H1 (cell line): ENCODE measurements at regions not wholly inside any gene's neighbourhood (a gene's known extent, or its start where the extent isn't known, plus 50 kb on each side); places are given as distances from the start of the nearest gene placed in this dataset.

ENCODE experiments used
- CTCF ChIA-PET: fragments of 300-600 bp; sonication (Branson Sonifier 250); formaldehyde crosslinking; loops from one replicate; lab custom pipeline; 2021; ENCODE audit not compliant: partially characterized antibody; lab: Charles Lee
- POLR2A ChIA-PET: fragments of 300-600 bp; sonication (Branson Sonifier 250); formaldehyde crosslinking; loops from one replicate; lab custom pipeline; 2021; ENCODE audit warnings: inconsistent platforms; ENCODE audit not compliant: partially characterized antibody; lab: Charles Lee
- DNase-seq, 2 experiments: peaks; one replicate each; pipeline versions ENCODE4 v3.0.0 to v3.0.0-alpha.2; 2010 to 2022; ENCODE audit warnings: low spot score in 2 of 2, low read depth in 1 of 2, mixed read lengths in 1 of 2
- FAIRE-seq: peaks from 2 replicates; lab custom pipeline; 2011; peaks lifted over from hg19 to GRCh38; lab: Jason Lieb, UNC
- H2AFZ ChIP-seq: 2 replicates; pipeline ENCODE4 v1.8.1; 2012; ENCODE audit warnings: low read length, inconsistent platforms
- H2AK5ac ChIP-seq: 2 replicates; pipeline ENCODE4 v1.6.1; 2013; ENCODE audit warnings: low read depth, low read length
- H2BK120ac ChIP-seq: replicated peaks from 2 replicates; pipeline ENCODE3; 2013; ENCODE audit warnings: low read depth, low read length, inconsistent platforms
- H2BK12ac ChIP-seq: 2 replicates; pipeline ENCODE4 v1.6.1; 2013; ENCODE audit warnings: low read depth, low read length
- H2BK15ac ChIP-seq: 2 replicates; pipeline ENCODE4 v1.6.1; 2013; ENCODE audit warnings: low read length
- H2BK20ac ChIP-seq: 2 replicates; pipeline ENCODE4 v1.6.1; 2013; ENCODE audit warnings: low read length
- H2BK5ac ChIP-seq: 2 replicates; pipeline ENCODE4 v1.6.1; 2013; ENCODE audit warnings: low read depth, low read length
- H3K14ac ChIP-seq: 2 replicates; pipeline ENCODE4 v1.6.1; 2013; ENCODE audit warnings: inconsistent platforms; ENCODE audit not compliant: insufficient read length
- H3K18ac ChIP-seq: 2 replicates; pipeline ENCODE4 v1.6.1; 2013; ENCODE audit warnings: low read length; ENCODE audit errors: extremely low read depth
- H3K23ac ChIP-seq: 2 replicates; pipeline ENCODE4 v1.6.1; 2013; ENCODE audit warnings: inconsistent platforms; ENCODE audit not compliant: insufficient read length
- H3K23me2 ChIP-seq: 2 replicates; pipeline ENCODE4 v1.6.1; 2013; ENCODE audit warnings: low read depth, low read length
- H3K27ac ChIP-seq: 2 replicates; pipeline ENCODE4 v1.6.1; 2011; ENCODE audit warnings: low read depth, low read length, inconsistent platforms
- H3K27me3 ChIP-seq, 4 experiments: replicated peaks in 1 of 4; 1 replicate in 1 of 4; 2 replicates in 3 of 4; pipeline versions ENCODE4 v1.6.1 to v1.8.1; 2011 to 2013; ENCODE audit warnings: low read length in 3 of 4, mild to moderate bottlenecking in 3 of 4, inconsistent platforms in 2 of 4, mixed read lengths in 2 of 4, moderate library complexity in 1 of 4; ENCODE audit not compliant: control insufficient read depth in 3 of 4, insufficient read depth in 3 of 4; ENCODE audit errors: extremely low read depth in 1 of 4
- H3K36me3 ChIP-seq, 4 experiments: 2 replicates each; pipeline versions ENCODE4 v1.6.1 to v1.8.1; 2011 to 2013; ENCODE audit warnings: mild to moderate bottlenecking in 4 of 4, low read length in 3 of 4, moderate library complexity in 2 of 4, control low read depth in 1 of 4, inconsistent platforms in 1 of 4; ENCODE audit not compliant: insufficient read depth in 4 of 4, control insufficient read depth in 2 of 4
- H3K4ac ChIP-seq: replicated peaks from 2 replicates; pipeline ENCODE3; 2013; ENCODE audit warnings: low read length, low read depth, mixed read lengths, inconsistent platforms; ENCODE audit not compliant: insufficient read length
- H3K4me1 ChIP-seq, 4 experiments: replicated peaks in 1 of 4; 1 replicate in 1 of 4; 2 replicates in 3 of 4; pipeline versions ENCODE4 v1.6.1 to v1.8.1; 2011 to 2013; ENCODE audit warnings: low read length in 3 of 4, inconsistent platforms in 2 of 4, mixed read lengths in 1 of 4; ENCODE audit not compliant: insufficient read depth in 4 of 4, control insufficient read depth in 3 of 4
- H3K4me2 ChIP-seq, 2 experiments: 2 replicates each; pipeline versions ENCODE4 v1.6.1 to v1.8.1; 2011 to 2013; ENCODE audit warnings: low read depth in 2 of 2, low read length in 2 of 2, control low read depth in 1 of 2, inconsistent platforms in 1 of 2, mild to moderate bottlenecking in 1 of 2; ENCODE audit not compliant: insufficient read depth in 1 of 2
- H3K4me3 ChIP-seq, 4 experiments: fragments of 200-600, 300-600 bp in 1 of 4; sonication (generic), shearing (Covaris generic), sonication (Bioruptor Twin) in 1 of 4; 2 replicates each; pipeline versions ENCODE4 v1.5.1 to v1.8.1; 2011 to 2016; ENCODE audit warnings: low read length in 4 of 4, low read depth in 3 of 4, control low read depth in 2 of 4, inconsistent platforms in 2 of 4, mild to moderate bottlenecking in 2 of 4, mixed read lengths in 1 of 4, moderate library complexity in 1 of 4; ENCODE audit not compliant: insufficient read depth in 2 of 4; ENCODE audit errors: extremely low read depth in 1 of 4
- H3K56ac ChIP-seq: replicated peaks from 2 replicates; pipeline ENCODE3; 2013; ENCODE audit warnings: low read depth, mild to moderate bottlenecking, mixed read lengths, low read length, inconsistent platforms; ENCODE audit not compliant: insufficient read length
- H3K79me1 ChIP-seq: 2 replicates; pipeline ENCODE4 v1.6.1; 2013; ENCODE audit warnings: low read depth, low read length, control low read depth
- H3K79me2 ChIP-seq, 2 experiments: 2 replicates each; pipeline versions ENCODE4 v1.6.1 to v1.8.1; 2012 to 2013; ENCODE audit warnings: low read length in 2 of 2, mild to moderate bottlenecking in 2 of 2, inconsistent platforms in 1 of 2; ENCODE audit not compliant: insufficient read depth in 2 of 2, control insufficient read depth in 1 of 2
- H3K9ac ChIP-seq, 4 experiments: replicated peaks in 1 of 4; 1 replicate in 1 of 4; 2 replicates in 3 of 4; pipeline versions ENCODE4 v1.6.1 to v1.8.1; 2011 to 2013; ENCODE audit warnings: low read depth in 3 of 4, low read length in 3 of 4, control low read depth in 2 of 4, mild to moderate bottlenecking in 2 of 4, moderate library complexity in 2 of 4, inconsistent platforms in 1 of 4; ENCODE audit errors: extremely low read depth in 1 of 4
- H3K9me3 ChIP-seq, 2 experiments: 2 replicates each; pipeline versions ENCODE4 v1.6.1 to v1.8.1; 2012 to 2013; ENCODE audit warnings: mild to moderate bottlenecking in 2 of 2, moderate library complexity in 2 of 2, control low read depth in 1 of 2, inconsistent platforms in 1 of 2, low read depth in 1 of 2, low read length in 1 of 2, mixed read lengths in 1 of 2; ENCODE audit not compliant: insufficient read depth in 2 of 2
- H4K20me1 ChIP-seq, 2 experiments: replicated peaks in 1 of 2; 2 replicates each; pipeline versions ENCODE3 to v1.8.1; 2011 to 2013; ENCODE audit warnings: inconsistent platforms in 2 of 2, low read length in 2 of 2, mild to moderate bottlenecking in 1 of 2; ENCODE audit not compliant: insufficient read depth in 2 of 2, control insufficient read depth in 1 of 2
- H4K5ac ChIP-seq: 2 replicates; pipeline ENCODE4 v1.6.1; 2013; ENCODE audit warnings: low read length, low read depth, mixed read lengths, inconsistent platforms; ENCODE audit not compliant: insufficient read length
- H4K8ac ChIP-seq: 2 replicates; pipeline ENCODE4 v1.8.0; 2013; ENCODE audit warnings: mild to moderate bottlenecking, moderate library complexity, low read length, inconsistent platforms; ENCODE audit not compliant: insufficient read depth; ENCODE audit errors: extremely low read depth
- H4K91ac ChIP-seq: replicated peaks from 2 replicates; pipeline ENCODE3; 2013; ENCODE audit warnings: low read length, mixed read lengths, inconsistent platforms; ENCODE audit not compliant: insufficient read length
- CHD1 ChIP-seq: IDR thresholded peaks from 2 replicates; pipeline ENCODE4 v1.6.1; 2012; ENCODE audit warnings: low read depth, low read length, improper control_type of control experiment
- CREB1 ChIP-seq: IDR thresholded peaks from 2 replicates; pipeline ENCODE4 v1.6.1; 2012; ENCODE audit warnings: inconsistent platforms
- FOSL1 ChIP-seq: IDR thresholded peaks from 2 replicates; pipeline ENCODE4 v1.6.1; 2011; ENCODE audit warnings: mild to moderate bottlenecking, low read depth, low read length, moderate library complexity; ENCODE audit not compliant: insufficient read depth
- GTF2F1 ChIP-seq: IDR thresholded peaks from 2 replicates; pipeline ENCODE4 v1.6.1; 2012; ENCODE audit warnings: low read depth, low read length, improper control_type of control experiment, borderline replicate concordance
- HDAC6 ChIP-seq: IDR thresholded peaks from one replicate; pipeline ENCODE4 v1.7.1; 2012; ENCODE audit warnings: low read depth, mild to moderate bottlenecking, inconsistent platforms, low read length, moderate library complexity
- KDM1A ChIP-seq: fragments of 200-600, 300-600 bp; sonication (generic); IDR thresholded peaks from 2 replicates; pipeline ENCODE4 v1.7.1; 2016; ENCODE audit warnings: mild to moderate bottlenecking, low read length, borderline replicate concordance
- MAFK ChIP-seq: IDR thresholded peaks from 2 replicates; pipeline ENCODE4 v1.6.1; 2012; ENCODE audit warnings: low read depth, mild to moderate bottlenecking, improper control_type of control experiment, low read length
- NANOG ChIP-seq: IDR thresholded peaks from 2 replicates; pipeline ENCODE4 v1.6.1; 2011; ENCODE audit warnings: low read length, low read depth, mild to moderate bottlenecking, inconsistent platforms; ENCODE audit not compliant: insufficient read depth, poor library complexity, severe bottlenecking
- RNF2 ChIP-seq: fragments of 200-900, 300-1000 bp; sonication (generic); IDR thresholded peaks from 2 replicates; pipeline ENCODE4 v1.7.1; 2016; ENCODE audit warnings: borderline replicate concordance, low read depth, mild to moderate bottlenecking, antibody characterized with exemption, low read length; ENCODE audit not compliant: poor library complexity, severe bottlenecking; ENCODE audit errors: missing control alignments
- RXRA ChIP-seq: IDR thresholded peaks from 2 replicates; pipeline ENCODE4 v1.6.1; 2011; ENCODE audit warnings: low read depth, mild to moderate bottlenecking, low read length, moderate library complexity; ENCODE audit not compliant: insufficient read depth
- TBP ChIP-seq: IDR thresholded peaks from 2 replicates; pipeline ENCODE4 v1.6.1; 2011; ENCODE audit warnings: low read depth, low read length, improper control_type of control experiment
- TEAD4 ChIP-seq: IDR thresholded peaks from 2 replicates; pipeline ENCODE4 v1.6.1; 2012; ENCODE audit warnings: low read depth, low read length, inconsistent platforms, mixed read lengths
- YY1 ChIP-seq: IDR thresholded peaks from 2 replicates; pipeline ENCODE4 v1.6.1; 2011; ENCODE audit warnings: low read depth, mild to moderate bottlenecking, low read length
- WGBS, 2 experiments: shearing (Covaris generic) in 1 of 2; methylation state at CpG; one replicate each; pipeline versions ENCODE4 v1.1.6 to v1.1.7; 2013 to 2015; ENCODE audit warnings: low lambda C conversion rate in 2 of 2, mixed read lengths in 2 of 2, inconsistent platforms in 1 of 2, low coverage in 1 of 2, missing lambda C conversion rate in 1 of 2; ENCODE audit not compliant: insufficient replicate concordance in 2 of 2, insufficient coverage in 1 of 2, insufficient read length in 1 of 2; ENCODE audit errors: extremely low coverage in 1 of 2, missing lambda C conversion rate in 1 of 2; 5-methylcytosine and 5-hydroxymethylcytosine counted together

DNA sequence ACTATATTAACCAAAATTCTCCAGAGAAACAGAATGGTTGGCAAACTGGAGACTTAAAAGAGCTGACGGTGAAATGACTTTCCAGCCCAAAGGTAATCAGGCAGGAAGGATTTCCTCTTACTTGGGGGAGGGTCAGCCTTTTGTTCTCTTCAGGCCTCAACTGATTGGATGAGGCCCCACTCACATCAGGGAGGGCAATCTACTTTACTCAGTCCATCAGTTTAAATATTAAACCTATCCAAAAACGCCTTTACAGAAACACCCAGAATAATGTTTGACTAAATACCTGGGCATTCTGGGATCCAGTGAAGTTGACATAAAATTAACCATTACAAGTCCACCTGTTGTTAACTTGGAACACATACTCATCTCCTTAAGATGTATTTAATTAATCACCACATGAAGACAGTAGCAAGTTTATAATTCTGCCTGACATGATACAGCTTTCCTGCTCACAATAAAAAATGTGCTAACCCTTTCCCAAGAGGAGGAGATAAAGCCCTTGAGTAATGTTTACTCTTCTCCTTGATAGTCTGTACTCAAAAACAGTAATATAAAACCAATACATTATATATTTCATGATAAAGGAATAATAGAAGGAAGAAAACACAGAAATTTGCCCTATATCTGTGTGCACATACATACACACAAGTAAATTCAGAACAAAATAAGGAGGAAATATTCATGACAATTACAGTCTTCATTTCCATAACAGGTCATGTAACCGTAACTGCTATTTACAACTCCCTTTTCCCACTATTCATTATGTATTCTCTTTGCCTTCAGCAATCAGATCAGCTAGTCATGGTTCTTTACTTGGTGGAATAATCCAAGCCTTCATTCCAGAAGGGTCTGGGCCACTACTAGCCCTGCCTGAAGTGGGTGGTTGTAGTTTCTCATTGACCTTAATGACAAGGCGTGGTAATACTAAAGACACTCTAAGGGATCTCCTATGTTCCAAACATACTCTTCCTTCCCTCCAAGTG is 107.5 kb upstream of the RUNX1 start:
- Histone ChIP-seq H3K36me3 (no peaks in the 10 kb centered on the region), H4K91ac (no peak overlapping the region), H2BK12ac (no peak overlapping the region), H2BK15ac (no peak overlapping the region), H3K23ac (no peak overlapping the region), H2AFZ (no peak overlapping the region), H3K56ac (no peak overlapping the region), H3K18ac (no peak overlapping the region), H3K14ac (no peak overlapping the region), H3K4me2 (no peak overlapping the region), H3K27ac (no peak overlapping the region), H2AK5ac (no peak overlapping the region), H3K9ac (no peak overlapping the region), H3K79me1 (no peaks in the 10 kb centered on the region), H4K8ac (no peak overlapping the region), H3K27me3 (no peaks in the 10 kb centered on the region), H3K79me2 (no peaks in the 10 kb centered on the region), H2BK5ac (no peak overlapping the region), H4K5ac (no peak overlapping the region), H3K4ac (no peak overlapping the region), H4K20me1 (no peaks in the 10 kb centered on the region), H2BK20ac (no peak overlapping the region), H2BK120ac (no peak overlapping the region), H3K9me3 (peaks cover 4 to 7% of the 10 kb centered on the region in 2 experiments; a peak in 2 of 4 replicates), H3K23me2 (no peaks in the 10 kb centered on the region), H3K4me3 (no peak overlapping the region), H3K4me1 (no peaks in the 10 kb centered on the region)
- DNase-seq (no peak), FAIRE-seq (no peak)
- ChIA-PET CTCF (no interaction called here), POLR2A (no interaction called here)
- WGBS, 2 experiments = 86% methylated on average over 4 of the region's 4 CpGs; no CpG with 5 or more reads in 1 of the 2 experiments
- TF ChIP-seq RNF2 (no peak), NANOG (no peak), RXRA (no peak), MAFK (no peak), YY1 (no peak), TBP (no peak), HDAC6 (no peak), CHD1 (no peak), CREB1 (no peak), KDM1A (no peak), GTF2F1 (no peak), TEAD4 (no peak), FOSL1 (no peak)
